DND-41 (cell line): ENCODE measurements at regions not wholly inside any gene's neighbourhood (a gene's known extent, or its start where the extent isn't known, plus 50 kb on each side); places are given as distances from the start of the nearest gene placed in this dataset.

Source experiments
- EZH2 ChIP-seq: IDR thresholded peaks from 3 replicates; pipeline ENCODE4 v1.6.1; 2012; ENCODE audit warnings: borderline replicate concordance, low read depth, mild to moderate bottlenecking, moderate library complexity, low read length, inconsistent platforms; ENCODE audit not compliant: severe bottlenecking
- TF ChIP-seq, protein P1 (sequence below): IDR thresholded peaks from 2 replicates; pipeline ENCODE4 v1.5.1; 2012; ENCODE audit warnings: borderline replicate concordance, low read length, moderate library complexity, mild to moderate bottlenecking; ENCODE audit not compliant: poor library complexity, severe bottlenecking; ENCODE audit errors: extremely low read depth

DNA sequence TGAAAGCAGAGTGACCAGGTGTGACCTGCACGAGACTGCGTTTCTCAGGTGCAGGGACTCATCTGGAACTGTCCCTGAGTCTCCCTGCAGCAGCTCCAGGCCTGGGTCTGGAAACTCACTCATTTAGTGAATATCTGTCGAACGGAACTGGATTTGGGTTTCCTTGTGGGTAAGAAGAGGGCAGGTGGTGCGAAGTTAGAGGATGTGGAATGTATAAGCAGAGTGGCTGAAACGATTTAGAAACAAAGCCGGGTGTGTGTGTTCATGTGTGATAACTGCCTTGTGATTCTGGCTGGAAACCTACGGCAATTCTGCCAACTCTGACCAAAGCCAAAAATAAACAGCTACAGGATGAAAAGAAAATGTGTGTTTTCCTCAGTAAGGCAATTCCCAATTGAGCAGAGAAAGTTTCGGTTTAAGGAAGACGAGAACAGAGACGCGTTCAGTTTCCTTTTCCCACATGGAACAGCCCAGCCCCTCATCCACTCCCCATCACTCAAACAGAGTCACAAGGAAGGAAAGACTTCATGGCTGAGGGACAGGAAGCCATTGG lies 130.3 kb downstream of the NSG2 start:
- TF ChIP-seq, protein P1, sequence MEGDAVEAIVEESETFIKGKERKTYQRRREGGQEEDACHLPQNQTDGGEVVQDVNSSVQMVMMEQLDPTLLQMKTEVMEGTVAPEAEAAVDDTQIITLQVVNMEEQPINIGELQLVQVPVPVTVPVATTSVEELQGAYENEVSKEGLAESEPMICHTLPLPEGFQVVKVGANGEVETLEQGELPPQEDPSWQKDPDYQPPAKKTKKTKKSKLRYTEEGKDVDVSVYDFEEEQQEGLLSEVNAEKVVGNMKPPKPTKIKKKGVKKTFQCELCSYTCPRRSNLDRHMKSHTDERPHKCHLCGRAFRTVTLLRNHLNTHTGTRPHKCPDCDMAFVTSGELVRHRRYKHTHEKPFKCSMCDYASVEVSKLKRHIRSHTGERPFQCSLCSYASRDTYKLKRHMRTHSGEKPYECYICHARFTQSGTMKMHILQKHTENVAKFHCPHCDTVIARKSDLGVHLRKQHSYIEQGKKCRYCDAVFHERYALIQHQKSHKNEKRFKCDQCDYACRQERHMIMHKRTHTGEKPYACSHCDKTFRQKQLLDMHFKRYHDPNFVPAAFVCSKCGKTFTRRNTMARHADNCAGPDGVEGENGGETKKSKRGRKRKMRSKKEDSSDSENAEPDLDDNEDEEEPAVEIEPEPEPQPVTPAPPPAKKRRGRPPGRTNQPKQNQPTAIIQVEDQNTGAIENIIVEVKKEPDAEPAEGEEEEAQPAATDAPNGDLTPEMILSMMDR, result no peak
- no peak for TF ChIP-seq EZH2
